K562 (cell line): ENCODE measurements at regions not wholly inside any gene's neighbourhood (a gene's known extent, or its start where the extent isn't known, plus 50 kb on each side); places are given as distances from the start of the nearest gene placed in this dataset.

Experiments
- ESRRA ChIP-seq: fragments of 450-650 bp; IDR thresholded peaks from 2 replicates; pipeline ENCODE4 v1.6.1; 2014; ENCODE audit warnings: low read depth, mild to moderate bottlenecking, moderate library complexity, borderline replicate concordance
- HCFC1 ChIP-seq: IDR thresholded peaks from 2 replicates; pipeline ENCODE4 v1.6.1; 2012; ENCODE audit warnings: low read depth, low read length, improper control_type of control experiment

DNA sequence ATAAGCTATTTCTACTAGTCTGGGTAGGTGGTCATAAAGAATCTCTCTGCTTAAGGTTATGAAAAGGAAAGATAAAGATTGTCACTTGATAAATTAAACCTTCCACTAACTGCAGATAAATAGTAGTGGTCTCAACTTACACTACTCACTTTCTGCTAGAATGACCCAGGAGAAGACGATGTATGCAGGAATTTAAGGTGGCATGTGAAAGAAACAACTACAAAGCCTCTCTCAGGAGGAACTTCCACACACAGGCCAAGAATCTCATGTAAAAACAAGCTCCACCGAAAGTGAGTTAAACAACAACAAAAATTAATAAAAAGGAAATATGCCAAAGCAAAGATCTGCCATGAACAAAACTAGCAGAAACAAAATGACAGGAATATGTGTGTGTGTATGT is 165.4 kb downstream of the CDC14C start:
- TF ChIP-seq HCFC1 (no peak), ESRRA (no peak)
